ENCODE measurements at regions not wholly inside any gene's neighbourhood (a gene's known extent, or its start where the extent isn't known, plus 50 kb on each side); places are given as distances from the start of the nearest gene placed in this dataset.

DNA sequence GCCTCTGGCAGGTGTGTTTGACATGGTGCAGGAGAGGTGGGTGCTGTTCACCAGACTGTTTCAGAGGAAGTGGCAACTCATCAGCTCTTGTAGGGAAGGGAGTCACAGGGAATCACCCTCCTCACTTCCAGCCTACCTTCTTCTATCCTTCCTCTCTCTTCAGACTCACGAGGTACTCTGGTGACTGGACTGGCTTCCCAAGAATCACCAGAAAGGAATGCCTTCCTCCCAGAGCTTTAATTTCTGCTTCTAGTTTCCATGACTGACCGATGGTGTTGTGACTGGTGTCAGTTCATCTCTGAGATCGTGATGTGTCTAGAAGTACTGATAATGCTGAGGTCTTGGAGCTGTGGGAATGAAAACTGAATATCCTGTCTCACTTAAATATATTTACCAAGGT is 247.3 kb downstream of the KCTD12 start:
- TF ChIP-seq, protein P1, sequence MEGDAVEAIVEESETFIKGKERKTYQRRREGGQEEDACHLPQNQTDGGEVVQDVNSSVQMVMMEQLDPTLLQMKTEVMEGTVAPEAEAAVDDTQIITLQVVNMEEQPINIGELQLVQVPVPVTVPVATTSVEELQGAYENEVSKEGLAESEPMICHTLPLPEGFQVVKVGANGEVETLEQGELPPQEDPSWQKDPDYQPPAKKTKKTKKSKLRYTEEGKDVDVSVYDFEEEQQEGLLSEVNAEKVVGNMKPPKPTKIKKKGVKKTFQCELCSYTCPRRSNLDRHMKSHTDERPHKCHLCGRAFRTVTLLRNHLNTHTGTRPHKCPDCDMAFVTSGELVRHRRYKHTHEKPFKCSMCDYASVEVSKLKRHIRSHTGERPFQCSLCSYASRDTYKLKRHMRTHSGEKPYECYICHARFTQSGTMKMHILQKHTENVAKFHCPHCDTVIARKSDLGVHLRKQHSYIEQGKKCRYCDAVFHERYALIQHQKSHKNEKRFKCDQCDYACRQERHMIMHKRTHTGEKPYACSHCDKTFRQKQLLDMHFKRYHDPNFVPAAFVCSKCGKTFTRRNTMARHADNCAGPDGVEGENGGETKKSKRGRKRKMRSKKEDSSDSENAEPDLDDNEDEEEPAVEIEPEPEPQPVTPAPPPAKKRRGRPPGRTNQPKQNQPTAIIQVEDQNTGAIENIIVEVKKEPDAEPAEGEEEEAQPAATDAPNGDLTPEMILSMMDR (IDR thresholded peaks at IDR 0.05; ENCODE audit: unreplicated experiment): no peak
- Mint-ChIP-seq H3K4me1 (peaks cover 51% of the 10 kb centered on the region), H3K27ac (peak overlapping the region; percentile 92), H3K9me3 (no peaks in the 10 kb centered on the region), H3K4me3 (no peak overlapping the region), H3K27me3 (ENCODE audit: low read depth) (no peaks in the 10 kb centered on the region), H3K36me3 (no peaks in the 10 kb centered on the region)
- no peak for DNase-seq (ENCODE audit: low spot score in 2 of 2, unreplicated experiment in 2 of 2)

DNA sequence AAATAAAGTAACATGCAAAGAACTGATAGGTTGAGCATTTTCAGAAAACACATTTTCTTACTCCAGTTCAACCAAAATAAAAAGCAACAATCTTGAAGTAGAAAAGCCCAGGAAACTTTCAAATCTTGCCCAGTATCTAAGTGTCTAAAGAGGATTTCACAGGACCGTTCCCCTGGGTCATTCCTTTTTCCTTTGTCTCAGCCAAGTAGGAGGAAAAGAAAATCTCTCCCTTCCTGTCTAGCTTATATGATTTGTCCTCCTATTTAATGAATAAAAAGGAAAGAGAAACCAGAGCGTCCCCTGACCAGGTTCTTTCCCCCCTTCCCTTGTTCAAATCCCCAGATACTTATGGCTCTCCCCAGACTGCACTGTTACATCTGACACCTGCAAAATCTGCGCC is 248.0 kb downstream of the KCTD12 start:
- peaks cover 47% of the 10 kb centered on the region for H3K4me1 Mint-ChIP-seq
- peak overlapping the region; percentile 92 for H3K27ac Mint-ChIP-seq
- no peaks in the 10 kb centered on the region for H3K27me3 Mint-ChIP-seq (ENCODE audit: low read depth)
- DNase-seq (ENCODE audit: low spot score in 2 of 2, unreplicated experiment in 2 of 2): no peak
- H3K4me3 Mint-ChIP-seq: no peak overlapping the region
- H3K9me3 Mint-ChIP-seq: no peaks in the 10 kb centered on the region
- no peaks in the 10 kb centered on the region for H3K36me3 Mint-ChIP-seq
- TF ChIP-seq, protein P1 (IDR thresholded peaks at IDR 0.05; ENCODE audit: unreplicated experiment): no peak

DNA sequence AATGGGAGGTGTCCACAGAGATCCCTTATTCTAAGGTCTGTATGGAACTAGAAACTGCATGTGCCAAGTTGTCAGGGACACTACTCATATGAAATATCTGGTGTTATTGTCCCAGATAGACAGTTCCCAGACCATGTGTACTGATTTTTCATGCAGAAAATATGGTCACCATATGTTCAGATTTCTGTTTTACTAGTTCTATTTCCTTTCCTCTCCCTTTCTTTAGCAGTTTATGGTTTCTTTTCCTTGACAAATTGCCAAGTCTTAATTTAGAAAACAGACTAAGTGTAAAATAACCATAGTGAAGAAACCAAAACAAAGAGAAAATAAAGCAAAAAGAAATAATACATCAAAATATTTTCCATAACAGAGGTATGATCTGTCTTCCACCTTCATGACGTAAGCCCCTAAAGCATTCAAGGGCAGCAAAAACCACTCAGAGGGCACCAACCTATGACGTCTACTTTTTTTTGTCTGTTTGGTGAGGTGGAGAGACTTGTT is 248.5 kb downstream of the KCTD12 start:
- Mint-ChIP-seq H3K9me3 (no peaks in the 10 kb centered on the region), H3K4me1 (peaks cover 49% of the 10 kb centered on the region), H3K36me3 (no peaks in the 10 kb centered on the region), H3K27me3 (ENCODE audit: low read depth) (no peaks in the 10 kb centered on the region), H3K27ac (peak overlapping the region; percentile 92), H3K4me3 (no peak overlapping the region)
- TF ChIP-seq, protein P1 (IDR thresholded peaks at IDR 0.05; ENCODE audit: unreplicated experiment): no peak
- no peak for DNase-seq (ENCODE audit: low spot score in 2 of 2, unreplicated experiment in 2 of 2)

DNA sequence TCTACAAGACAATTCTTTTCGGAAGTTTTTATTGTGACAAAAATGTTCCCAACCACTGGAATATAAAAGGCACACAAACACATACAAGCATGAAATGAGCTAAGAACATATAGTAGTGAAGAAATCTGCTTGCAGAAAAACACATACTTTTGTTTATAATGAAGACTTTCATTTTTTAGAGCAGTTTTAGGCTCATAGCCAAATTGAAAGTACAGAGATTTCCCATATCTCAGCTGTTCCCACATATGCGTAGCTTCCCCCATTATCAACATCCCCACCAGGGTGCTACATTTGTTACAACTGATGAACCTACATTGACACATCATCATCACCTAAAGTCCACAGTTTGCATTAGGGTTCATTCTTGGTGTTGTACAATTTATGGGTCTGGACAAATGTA is 249.4 kb downstream of the KCTD12 start:
- Mint-ChIP-seq H3K4me3 (no peak overlapping the region), H3K4me1 (peaks cover 50% of the 10 kb centered on the region), H3K27ac (peak overlapping the region; percentile 79), H3K36me3 (no peaks in the 10 kb centered on the region), H3K27me3 (ENCODE audit: low read depth) (no peaks in the 10 kb centered on the region), H3K9me3 (no peaks in the 10 kb centered on the region)
- no peak for DNase-seq (ENCODE audit: low spot score in 2 of 2, unreplicated experiment in 2 of 2)
- TF ChIP-seq, protein P1 (IDR thresholded peaks at IDR 0.05; ENCODE audit: unreplicated experiment): no peak

DNA sequence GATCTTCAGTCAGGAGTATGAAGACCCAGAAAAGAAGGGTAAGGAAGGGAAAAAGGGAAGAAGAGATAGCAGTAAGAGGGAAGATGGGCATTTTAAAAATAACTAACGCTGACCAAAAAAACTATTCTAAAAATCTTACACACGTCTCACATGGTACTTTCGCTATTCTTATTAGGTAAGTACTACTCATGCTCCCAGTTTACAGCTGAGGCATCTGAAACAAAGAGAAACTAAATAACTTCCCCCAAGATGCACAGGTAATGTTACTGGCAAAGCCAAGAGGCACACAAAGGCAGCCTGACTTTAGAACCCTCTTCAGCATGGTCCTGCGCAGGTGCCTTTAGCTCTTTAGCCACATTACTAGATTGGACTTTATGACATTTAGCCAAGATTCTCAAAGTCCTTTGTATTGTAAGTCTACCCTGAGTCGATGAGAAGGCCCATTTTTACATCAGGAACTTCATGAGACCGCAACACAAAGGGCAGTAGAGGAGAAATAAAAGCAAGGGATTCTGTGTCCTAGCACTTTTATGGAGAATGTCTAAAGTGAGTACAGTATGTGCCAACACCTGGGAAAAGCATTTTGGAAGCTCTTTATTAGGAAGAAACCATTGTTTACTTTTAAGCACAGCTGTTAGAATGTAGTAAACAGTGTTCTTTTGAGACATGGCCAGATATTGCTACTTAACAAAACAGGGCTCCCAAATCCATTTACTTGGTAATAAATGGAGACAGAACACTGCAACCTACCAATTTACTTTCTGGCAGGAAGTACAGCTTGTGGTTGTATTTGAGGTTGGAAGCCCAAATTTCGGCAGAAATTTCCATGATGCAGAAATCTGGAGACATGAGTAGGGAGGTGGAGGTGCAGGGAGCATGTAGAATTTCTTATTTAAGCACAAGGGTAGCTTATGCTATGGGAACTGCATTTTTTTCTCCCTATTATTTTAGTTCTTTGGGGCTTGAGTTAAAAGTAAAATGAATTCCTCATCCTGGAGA is 250.7 kb downstream of the KCTD12 start:
- Mint-ChIP-seq H3K27ac (peak overlapping the region; percentile 79), H3K9me3 (no peaks in the 10 kb centered on the region), H3K36me3 (no peaks in the 10 kb centered on the region), H3K4me3 (no peak overlapping the region), H3K4me1 (peaks cover 44% of the 10 kb centered on the region), H3K27me3 (ENCODE audit: low read depth) (peaks cover 6% of the 10 kb centered on the region)
- TF ChIP-seq, protein P1 (IDR thresholded peaks at IDR 0.05; ENCODE audit: unreplicated experiment): no peak
- no peak for DNase-seq (ENCODE audit: low spot score in 2 of 2, unreplicated experiment in 2 of 2)
